ENCODE measurements at regions not wholly inside any gene's neighbourhood (a gene's known extent, or its start where the extent isn't known, plus 50 kb on each side); places are given as distances from the start of the nearest gene placed in this dataset.

- no peak for DNase-seq (ENCODE audit: low spot score)
Measured at GRCh38 chr2:39535636-39536185, 98.6 kb upstream of the MAP4K3 start.

- DNase-seq (ENCODE audit: low spot score), result no peak
Measured at GRCh38 chr2:39537150-39537549, 100.1 kb upstream of the MAP4K3 start.

DNA sequence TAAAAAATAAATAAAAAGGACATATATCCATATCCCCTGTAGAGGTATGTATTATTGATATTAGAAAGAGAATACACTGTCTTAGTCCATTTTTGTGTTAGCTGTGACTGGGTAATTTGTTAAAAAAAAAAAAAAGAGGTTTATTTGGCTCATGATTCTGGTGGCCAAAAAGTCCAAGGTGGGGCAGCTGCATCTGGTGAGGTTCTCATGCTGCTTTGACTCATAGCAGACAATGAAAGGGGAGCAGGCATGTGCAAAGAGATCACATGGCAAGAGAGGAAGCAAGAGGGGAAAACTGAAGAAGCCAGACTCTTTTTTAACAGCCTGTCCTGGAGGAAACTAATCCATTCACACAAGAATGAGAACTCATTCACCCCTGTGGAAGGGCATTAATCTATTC, 101.6 kb upstream of the MAP4K3 start:
- no peak for DNase-seq (ENCODE audit: low spot score)

GRCh38 chr2:39540414-39540813, 103.3 kb upstream of the MAP4K3 start:
- DNase-seq (ENCODE audit: low spot score), result no peak

DNA sequence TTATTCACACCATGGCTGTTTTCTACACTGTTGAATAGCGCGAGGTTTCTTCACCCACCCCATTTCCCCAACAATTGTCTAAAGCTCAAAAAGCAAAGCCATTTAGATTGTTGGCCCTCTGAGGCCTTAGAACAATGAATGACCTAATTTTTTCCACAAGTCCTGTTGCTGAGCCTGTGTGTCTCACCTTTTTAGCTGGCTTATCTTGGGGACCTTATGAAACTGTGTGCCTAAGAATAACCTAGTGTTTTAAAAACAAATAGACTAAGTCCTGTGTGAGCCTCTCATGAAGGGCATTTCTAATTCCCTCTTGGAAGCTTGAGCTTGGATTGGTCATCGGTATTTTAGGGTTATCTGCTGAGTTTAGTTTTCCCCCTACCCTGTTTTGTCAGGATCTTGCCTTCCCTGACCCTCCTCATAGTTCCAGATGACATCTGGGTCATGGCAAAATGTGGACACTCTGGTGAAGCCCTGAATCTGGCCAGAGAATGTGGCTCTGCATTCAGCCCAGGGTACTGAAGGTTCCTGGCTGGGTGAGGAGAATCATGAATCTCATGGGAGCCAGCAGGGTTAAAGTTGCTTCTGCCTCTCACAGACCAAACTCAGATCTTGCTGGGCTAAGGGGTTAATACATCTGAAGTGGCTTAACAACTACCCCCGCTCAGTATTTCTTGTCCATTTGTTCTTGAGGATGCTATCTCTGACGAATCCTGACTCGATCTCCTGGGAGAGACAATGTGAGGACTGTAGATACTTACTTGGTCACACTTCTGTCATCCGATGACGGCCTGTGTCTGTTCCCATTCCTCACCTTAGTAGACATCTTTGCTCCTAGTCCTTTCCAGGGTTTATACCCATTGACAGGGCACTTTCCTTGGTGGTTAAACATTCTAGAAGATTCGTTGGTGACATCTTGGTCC, 104.2 kb upstream of the MAP4K3 start:
- no peak for DNase-seq (ENCODE audit: low spot score)

GRCh38 chr2:39542523-39542922, 105.4 kb upstream of the MAP4K3 start:
- no peak for DNase-seq (ENCODE audit: low spot score)

GRCh38 chr2:39545957-39546356, 108.9 kb upstream of the MAP4K3 start:
- DNase-seq (ENCODE audit: low spot score), result no peak

DNA sequence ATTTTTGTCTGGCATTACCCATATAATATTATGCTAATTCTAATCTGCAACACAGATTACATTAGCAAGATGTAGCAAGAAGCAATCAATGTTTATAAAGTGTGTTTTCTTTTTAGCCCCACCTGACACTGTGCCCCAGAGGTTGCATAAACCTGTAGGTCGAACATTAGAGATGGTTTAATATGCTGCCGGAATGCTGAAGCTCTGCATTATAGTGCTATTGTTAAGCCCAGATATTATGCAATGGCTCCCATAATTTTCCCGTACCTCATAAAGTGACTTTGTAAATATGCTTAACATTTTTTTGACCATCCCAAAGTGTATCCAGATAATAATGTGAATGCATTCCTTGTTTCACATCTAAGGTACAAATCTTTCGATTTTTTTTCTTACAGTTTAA, 109.3 kb upstream of the MAP4K3 start:
- no peak for DNase-seq (ENCODE audit: low spot score)

DNA sequence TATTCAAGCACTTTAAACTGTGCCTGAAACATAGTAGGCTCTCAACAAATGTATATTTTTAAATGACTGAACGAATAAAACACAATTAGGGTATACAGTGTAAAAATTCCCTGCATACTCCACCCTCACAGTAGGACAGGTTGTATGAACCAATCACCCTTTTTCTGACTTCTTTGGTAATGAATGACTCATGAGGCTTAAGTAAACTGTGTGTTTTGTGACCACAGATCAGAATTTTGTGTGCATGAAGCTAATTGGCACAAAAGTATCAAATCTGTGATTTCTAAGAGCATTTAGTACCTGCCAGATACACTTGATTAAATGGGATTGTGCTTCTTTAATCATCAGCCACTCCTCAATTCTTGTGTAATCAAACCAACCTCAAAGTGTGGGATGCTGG, 109.9 kb upstream of the MAP4K3 start:
- DNase-seq (ENCODE audit: low spot score), result no peak

GRCh38 chr2:39547811-39548719, 111.0 kb upstream of the MAP4K3 start:
- DNase-seq (ENCODE audit: low spot score), result no peak

DNA sequence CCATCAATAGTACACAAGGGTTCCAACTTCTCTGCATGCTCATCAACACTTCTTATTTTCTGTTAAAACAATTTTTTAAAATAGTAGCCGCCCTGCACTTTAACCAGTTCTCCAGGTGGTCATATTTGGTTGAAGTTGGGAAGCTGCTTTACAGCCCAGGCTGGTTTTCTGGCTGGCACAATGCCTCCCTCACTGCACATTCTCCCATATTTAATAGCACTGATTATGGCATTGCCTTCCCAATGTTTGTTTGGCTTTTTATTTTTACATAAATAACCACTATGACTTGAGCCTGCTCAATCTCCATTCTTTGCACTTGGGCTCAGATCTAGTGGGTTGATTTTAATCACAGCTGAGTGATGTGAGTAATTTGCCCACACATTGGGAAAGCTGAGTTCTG, 111.9 kb upstream of the MAP4K3 start:
- DNase-seq (ENCODE audit: low spot score), result no peak

- DNase-seq (ENCODE audit: low spot score), result no peak
Measured at GRCh38 chr2:39549718-39550464, 112.8 kb upstream of the MAP4K3 start.

DNA sequence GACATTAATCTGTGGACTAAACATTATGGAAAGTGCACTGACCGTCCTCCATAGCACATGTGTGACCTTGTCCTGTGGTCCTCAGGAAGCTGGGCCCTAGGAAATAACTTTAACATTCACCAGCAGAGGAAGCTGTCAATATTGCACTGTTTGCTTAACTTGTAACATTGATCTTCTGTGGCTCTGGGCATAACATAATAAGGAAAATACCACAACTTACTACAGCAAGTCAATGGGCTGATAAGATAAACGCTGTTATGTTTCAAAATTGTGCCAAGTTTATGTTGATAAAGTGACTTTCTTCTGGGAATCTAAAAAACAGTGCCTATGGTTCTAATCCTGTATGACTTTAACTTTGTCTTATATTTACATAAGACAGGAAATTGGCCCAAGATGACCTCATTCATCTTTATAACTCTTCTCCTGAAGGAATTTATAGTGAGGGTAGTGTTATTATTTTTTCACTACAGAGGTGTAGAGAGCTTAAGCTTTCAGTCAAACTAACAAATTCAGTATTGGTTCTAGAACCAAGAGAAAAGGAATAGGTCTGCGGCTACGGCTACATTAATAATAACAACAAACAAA, 113.7 kb upstream of the MAP4K3 start:
- peak; percentile 25 for DNase-seq (ENCODE audit: low spot score)

DNA sequence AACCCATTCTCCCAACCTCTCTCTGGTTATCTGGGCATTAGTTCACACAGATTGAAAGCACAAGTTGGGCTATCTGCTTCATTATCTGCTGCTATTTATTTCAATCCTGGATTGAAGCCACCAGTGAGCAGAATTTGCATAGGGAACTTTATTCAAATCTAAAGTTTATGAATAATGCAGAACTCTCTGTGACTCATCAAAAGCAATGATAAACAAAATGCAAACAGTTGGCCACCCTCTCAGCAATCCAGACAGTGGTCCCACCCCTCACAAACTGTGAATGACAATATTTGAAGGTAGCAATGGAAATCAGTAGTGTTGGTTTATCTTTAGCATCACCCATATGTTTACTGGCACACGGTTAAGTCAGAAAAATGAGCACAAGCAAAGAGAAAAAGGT, 106.8 kb upstream of the TMEM178A start:
- DNase-seq (ENCODE audit: low spot score), result no peak

GRCh38 chr2:39563572-39563971, 102.1 kb upstream of the TMEM178A start:
- DNase-seq (ENCODE audit: low spot score), result no peak

- DNase-seq (ENCODE audit: low spot score), result peak; percentile 4
Measured at GRCh38 chr2:39567507-39567906, 98.2 kb upstream of the TMEM178A start.

- peak; percentile 37 for DNase-seq (ENCODE audit: low spot score)
Measured at GRCh38 chr2:39568116-39568515, 97.6 kb upstream of the TMEM178A start.

DNA sequence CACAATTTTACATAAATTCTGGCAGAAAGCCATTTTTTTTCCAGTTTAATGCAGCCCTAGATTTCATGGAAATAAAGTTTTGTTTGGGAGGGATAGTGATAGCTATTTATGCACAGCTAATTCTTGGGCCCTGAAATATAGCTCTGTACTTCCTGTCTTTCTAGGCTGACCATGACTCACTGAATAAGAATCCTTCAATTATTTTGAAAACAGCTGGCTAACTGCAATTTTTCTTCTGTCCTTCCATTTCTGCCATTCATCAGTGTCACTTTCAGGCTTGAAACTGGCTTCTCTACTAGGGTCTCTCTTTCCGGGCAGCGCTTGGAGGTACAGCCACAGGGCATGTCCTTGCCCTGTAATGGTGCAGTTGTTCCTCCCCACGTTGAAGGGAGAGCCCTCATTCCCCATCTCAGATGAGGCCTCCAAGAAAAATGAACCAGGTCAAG, 97.1 kb upstream of the TMEM178A start:
- DNase-seq (ENCODE audit: low spot score), result no peak

GRCh38 chr2:39570130-39570555, 95.6 kb upstream of the TMEM178A start:
- DNase-seq (ENCODE audit: low spot score), result no peak

DNA sequence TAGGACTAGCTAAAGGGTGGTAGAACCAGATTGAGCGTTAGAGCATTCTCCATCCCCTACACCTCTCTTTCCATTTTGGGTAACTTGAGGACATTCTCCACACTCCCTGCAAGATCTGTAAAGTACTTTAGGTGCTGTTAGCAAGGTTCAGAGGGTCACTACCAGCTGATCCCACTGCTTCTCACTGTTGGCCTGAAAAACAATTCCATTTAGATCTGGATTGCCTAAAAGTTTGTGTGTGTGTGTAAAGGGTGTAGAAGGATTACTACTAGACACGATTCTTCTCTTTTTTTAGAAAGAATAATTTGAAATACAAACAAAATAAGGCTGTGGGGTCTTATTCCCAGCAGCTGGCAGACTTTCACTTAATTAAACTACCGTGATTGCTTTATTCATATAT, 95.1 kb upstream of the TMEM178A start:
- DNase-seq (ENCODE audit: low spot score), result no peak

- DNase-seq (ENCODE audit: low spot score), result no peak
Measured at GRCh38 chr2:39571111-39571731, 94.5 kb upstream of the TMEM178A start.
